Skeletal muscle cell (primary cell): ENCODE measurements at regions not wholly inside any gene's neighbourhood (a gene's known extent, or its start where the extent isn't known, plus 50 kb on each side); places are given as distances from the start of the nearest gene placed in this dataset.
"Not testable (repeated sequence)": the region's sequence is repeated elsewhere in the genome, so short reads cannot be mapped to it uniquely, and the experiment has no call there.

Experiments
- DNase-seq: peaks from one replicate; pipeline ENCODE4 v3.0.0-alpha.2; 2010; ENCODE audit warnings: low read depth
- H3K4me3 ChIP-seq: 2 replicates; pipeline ENCODE4 v1.5.1; 2011; ENCODE audit warnings: low read depth, mild to moderate bottlenecking, control low read depth, low read length, moderate library complexity

DNA sequence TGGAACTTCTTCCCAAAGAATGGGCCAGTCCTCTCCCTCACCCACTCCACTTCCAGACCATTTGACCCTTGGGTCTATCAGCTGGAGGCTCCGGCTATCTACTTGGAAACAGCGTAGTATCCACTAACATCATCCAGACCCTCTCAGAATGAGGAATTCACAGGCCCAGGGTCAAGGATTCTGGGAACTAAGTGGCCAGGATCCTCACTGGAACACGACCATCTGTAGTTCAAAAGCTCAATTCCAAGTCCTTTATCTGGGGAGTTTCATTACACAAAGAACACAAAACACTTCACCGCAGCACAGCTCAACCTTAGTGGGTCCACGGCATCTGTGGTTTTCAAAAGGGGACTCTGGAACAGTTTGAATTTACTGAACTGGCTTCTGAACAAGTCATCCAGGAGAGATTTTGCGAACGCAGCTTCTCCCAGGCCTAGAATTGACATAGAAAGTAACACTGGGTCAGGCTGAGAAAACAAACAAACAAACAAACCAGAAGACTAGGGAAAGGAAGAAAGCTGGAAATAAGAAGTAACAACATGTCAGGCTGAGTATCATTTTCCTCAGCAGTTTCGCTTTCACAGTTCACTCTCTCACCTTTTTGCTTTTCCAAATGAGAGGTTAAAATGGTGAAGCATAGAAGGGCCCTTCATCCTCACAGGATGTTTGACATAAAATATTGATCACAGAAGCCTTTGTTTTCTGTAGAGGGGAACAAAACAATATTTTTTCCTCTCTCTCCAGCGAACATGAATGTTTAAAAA is 57.6 kb upstream of the USP6NL start:
- H3K4me3 ChIP-seq = no peak overlapping the region
- DNase-seq = no peak

- H3K4me3 ChIP-seq = no peak overlapping the region
- DNase-seq = no peak
These were observed 56.3 kb upstream of the USP6NL start for GRCh38 chr10:11667756-11668155.

DNA sequence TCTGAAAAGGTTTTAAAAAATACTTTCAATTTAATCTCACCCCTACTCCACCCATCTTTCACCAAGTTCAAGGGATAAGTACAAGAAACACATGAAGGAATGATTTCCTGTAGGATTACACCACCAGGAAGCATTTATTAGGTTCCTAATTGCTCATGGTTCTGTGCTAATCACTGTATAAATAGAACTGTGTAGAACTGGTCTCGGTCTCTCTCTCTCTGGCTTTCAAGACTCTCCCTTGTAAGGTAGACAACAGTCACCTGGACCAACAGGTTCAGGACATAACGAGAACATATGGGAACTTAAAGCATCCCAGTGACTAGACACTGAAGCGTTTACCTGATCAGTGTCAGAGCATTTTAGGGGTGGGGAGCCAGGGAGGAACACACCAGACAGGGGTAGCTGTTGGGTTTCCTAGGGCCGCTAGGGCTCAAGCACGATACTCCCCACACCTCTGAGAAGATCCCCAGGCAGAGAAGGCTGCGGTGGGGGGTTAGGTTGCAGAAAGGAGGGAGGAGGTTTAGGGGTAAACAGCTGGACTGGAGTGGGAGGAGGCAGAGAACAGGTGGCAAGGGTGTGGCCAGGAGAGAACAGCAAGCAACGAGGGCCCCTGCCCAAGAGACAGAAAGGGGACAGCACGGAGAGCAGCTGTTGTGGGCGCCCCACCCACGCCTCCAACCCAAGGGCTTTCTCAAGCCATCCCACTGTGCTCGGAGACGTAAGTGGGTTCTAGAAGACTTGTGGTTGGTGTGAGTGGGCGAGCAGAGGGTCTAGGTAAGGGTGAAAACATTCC is 52.5 kb upstream of the USP6NL start:
- DNase-seq = no peak
- no peak overlapping the region for H3K4me3 ChIP-seq

DNA sequence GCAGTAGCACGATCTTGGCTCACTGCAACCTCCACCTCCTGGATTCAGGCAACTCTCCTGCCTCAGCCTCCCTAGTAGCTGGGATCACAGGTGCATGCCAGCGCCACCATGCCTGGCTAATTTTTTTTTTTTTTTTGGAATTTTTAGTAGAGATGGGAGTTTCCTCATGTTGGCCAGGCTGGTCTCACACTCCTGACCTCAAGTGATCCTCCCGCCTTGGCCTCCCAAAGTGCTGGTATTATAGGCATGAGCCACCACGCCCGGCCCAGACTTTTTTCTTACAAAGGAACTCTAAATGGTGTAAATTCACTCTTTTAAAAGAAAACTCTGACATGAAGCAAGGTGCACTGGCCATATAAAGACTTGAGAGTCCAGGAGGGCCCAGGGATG is 51.7 kb upstream of the USP6NL start:
- not testable (repeated sequence) for DNase-seq, H3K4me3 ChIP-seq

DNA sequence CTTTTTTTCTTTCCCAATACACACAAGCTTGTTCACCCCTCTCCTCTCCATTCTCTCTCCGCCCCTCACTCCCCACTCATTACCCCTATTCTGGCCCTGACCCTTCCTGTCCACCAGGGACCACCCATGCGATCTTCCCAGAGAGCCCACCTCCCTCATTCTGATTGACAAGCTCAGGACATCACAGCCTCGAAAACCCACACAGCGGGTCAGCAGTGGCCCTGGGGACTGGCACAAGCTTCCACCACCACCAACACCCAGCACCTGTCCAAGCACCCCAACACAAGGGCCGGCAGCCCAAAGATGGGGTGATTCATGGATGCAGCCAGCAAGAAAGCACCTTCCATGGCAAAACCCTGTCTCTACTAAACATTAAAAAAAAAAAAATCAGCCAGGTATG is 50.0 kb upstream of the USP6NL start:
- no peak overlapping the region for H3K4me3 ChIP-seq
- no peak for DNase-seq
